HFF-Myc (cell line): ENCODE measurements at regions not wholly inside any gene's neighbourhood (a gene's known extent, or its start where the extent isn't known, plus 50 kb on each side); places are given as distances from the start of the nearest gene placed in this dataset.
"Not testable (repeated sequence)": the region's sequence is repeated elsewhere in the genome, so short reads cannot be mapped to it uniquely, and the experiment has no call there.

Experiments
- DNase-seq: peaks from one replicate; pipeline ENCODE4 v3.0.0-alpha.2; 2011; ENCODE audit warnings: low read depth; ENCODE audit errors: extremely low read depth
- H3K4me3 ChIP-seq: replicated peaks from 2 replicates; pipeline ENCODE4 v1.5.1; 2011; ENCODE audit warnings: low read depth, mild to moderate bottlenecking, control low read depth, low read length
- CTCF ChIP-seq: IDR thresholded peaks from 2 replicates; pipeline ENCODE4 v1.5.1; 2012; ENCODE audit warnings: mild to moderate bottlenecking, low read depth, low read length, control low read depth; ENCODE audit errors: missing control alignments

DNA sequence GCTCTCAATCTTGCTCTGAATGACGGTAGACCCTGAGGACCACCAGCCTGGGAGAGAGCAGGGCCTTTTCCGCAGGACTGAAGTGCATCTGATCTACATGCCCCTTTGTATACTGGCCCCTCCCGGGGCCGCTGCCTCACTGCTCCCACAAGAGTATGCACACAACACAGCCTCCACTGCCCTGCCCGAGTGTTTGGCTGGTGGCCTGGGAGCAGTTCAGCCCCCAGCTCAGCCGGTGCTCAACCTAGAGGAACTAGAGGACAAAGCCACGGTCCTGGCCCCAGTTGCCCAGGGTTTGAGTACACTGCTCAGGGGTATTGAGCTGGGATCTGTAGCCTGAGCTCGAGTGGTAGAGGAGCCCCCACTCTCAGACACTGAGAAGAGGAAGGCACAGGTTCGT, 118.9 kb upstream of the CAB39 start:
- no peak for DNase-seq
- TF ChIP-seq CTCF, result no peak
- no peak overlapping the region for H3K4me3 ChIP-seq

- no peak for DNase-seq
- no peak for TF ChIP-seq CTCF
- H3K4me3 ChIP-seq, result no peak overlapping the region
Observed at GRCh38 chr2:230594286-230594840, 118.3 kb upstream of the CAB39 start.

GRCh38 chr2:230599853-230600252, 112.8 kb upstream of the CAB39 start:
- DNase-seq, result no peak
- TF ChIP-seq CTCF, result no peak
- no peak overlapping the region for H3K4me3 ChIP-seq

GRCh38 chr2:230600285-230600684, 112.4 kb upstream of the CAB39 start:
- no peak for DNase-seq

DNA sequence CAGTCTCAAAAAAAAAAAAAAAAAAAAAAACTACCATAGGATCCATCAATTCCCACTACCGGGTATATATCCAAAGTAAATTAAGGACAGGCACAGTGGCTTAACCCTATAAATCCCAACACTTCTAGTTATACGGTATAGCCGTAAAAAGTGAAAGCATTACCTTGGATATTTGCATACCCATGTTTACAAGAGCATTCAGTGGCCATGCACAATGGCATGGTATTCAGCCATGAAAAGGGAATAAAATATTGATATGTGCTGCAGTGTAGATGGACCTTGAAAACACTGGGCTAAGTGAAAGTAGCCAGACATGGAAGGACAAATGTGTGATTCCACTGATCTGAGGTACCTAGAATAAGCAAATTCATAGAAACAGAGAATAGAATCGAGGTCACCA, 111.8 kb upstream of the CAB39 start:
- DNase-seq, result no peak
- TF ChIP-seq CTCF, result no peak
- no peak overlapping the region for H3K4me3 ChIP-seq

More at GRCh38 chr2:230600285-230600684, 112.4 kb upstream of the CAB39 start:
- no peak for TF ChIP-seq CTCF
- H3K4me3 ChIP-seq, result no peak overlapping the region

- H3K4me3 ChIP-seq, result no peak overlapping the region
- no peak for TF ChIP-seq CTCF
- DNase-seq, result no peak
Observed at GRCh38 chr2:230601510-230601909, 111.1 kb upstream of the CAB39 start.

GRCh38 chr2:230602562-230603230, 109.9 kb upstream of the CAB39 start:
- DNase-seq, result no peak
- no peak overlapping the region for H3K4me3 ChIP-seq
- TF ChIP-seq CTCF, result no peak

DNA sequence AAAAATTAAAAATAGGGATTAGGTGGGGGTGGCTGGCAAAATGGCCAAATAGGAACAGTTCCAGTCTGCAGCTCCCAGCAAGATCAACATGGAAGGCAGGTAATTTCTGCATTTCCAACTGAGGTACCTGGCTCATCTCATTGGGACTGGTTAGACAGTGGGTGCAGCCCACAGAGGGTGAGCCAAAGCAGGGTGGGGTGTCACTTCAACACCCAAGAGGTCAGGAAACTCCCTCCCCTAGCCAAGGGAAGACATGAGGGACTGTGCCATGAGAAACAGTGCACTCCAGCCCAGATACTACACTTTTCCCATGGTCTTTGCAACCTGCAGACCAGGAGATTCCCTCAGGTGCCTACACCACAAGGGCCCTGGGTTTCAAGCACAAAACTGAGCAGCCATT, 109.3 kb upstream of the CAB39 start:
- DNase-seq, H3K4me3 ChIP-seq: not testable (repeated sequence)

- DNase-seq, H3K4me3 ChIP-seq: not testable (repeated sequence)
Observed at GRCh38 chr2:230604158-230604557, 108.5 kb upstream of the CAB39 start.
